Astrocyte (in vitro differentiated cells and primary cell): ENCODE measurements at regions not wholly inside any gene's neighbourhood (a gene's known extent, or its start where the extent isn't known, plus 50 kb on each side); places are given as distances from the start of the nearest gene placed in this dataset.

ENCODE experiments used
- DNase-seq: peaks from one replicate; pipeline ENCODE4 v3.0.0-alpha.2; 2010; ENCODE audit warnings: low read depth
- FAIRE-seq: peaks from 2 replicates; lab custom pipeline; 2011; peaks lifted over from hg19 to GRCh38; lab: Jason Lieb, UNC
- H2AFZ ChIP-seq: 2 replicates; pipeline ENCODE4 v1.6.0; 2012; ENCODE audit warnings: low read depth, low read length, inconsistent platforms
- H3K27ac ChIP-seq: 2 replicates; pipeline ENCODE4 v1.5.1; 2011; ENCODE audit warnings: low read depth, low read length, inconsistent platforms
- H3K27me3 ChIP-seq: 2 replicates; pipeline ENCODE4 v1.6.0; 2011; ENCODE audit warnings: low read length, inconsistent platforms; ENCODE audit not compliant: insufficient read depth
- H3K36me3 ChIP-seq: 2 replicates; pipeline ENCODE4 v1.5.1; 2011; ENCODE audit warnings: low read length, inconsistent platforms; ENCODE audit not compliant: insufficient read depth
- H3K4me1 ChIP-seq: 2 replicates; pipeline ENCODE4 v1.5.1; 2011; ENCODE audit warnings: low read length, inconsistent platforms; ENCODE audit not compliant: insufficient read depth
- H3K4me2 ChIP-seq: 2 replicates; pipeline ENCODE4 v1.6.0; 2012; ENCODE audit warnings: low read length, inconsistent platforms
- H3K4me3 ChIP-seq: 2 replicates; pipeline ENCODE4 v1.5.1; 2011; ENCODE audit warnings: low read depth, mild to moderate bottlenecking, low read length, inconsistent platforms; ENCODE audit not compliant: insufficient read depth
- H3K79me2 ChIP-seq: 2 replicates; pipeline ENCODE4 v1.6.0; 2012; ENCODE audit warnings: mild to moderate bottlenecking, low read length, inconsistent platforms; ENCODE audit not compliant: insufficient read depth
- H3K9ac ChIP-seq: 2 replicates; pipeline ENCODE4 v1.6.0; 2012; ENCODE audit warnings: mild to moderate bottlenecking, low read length, inconsistent platforms
- H3K9me3 ChIP-seq: 2 replicates; pipeline ENCODE4 v1.5.1; 2012; ENCODE audit warnings: low read depth, mild to moderate bottlenecking, low read length, inconsistent platforms; ENCODE audit not compliant: insufficient read depth
- H4K20me1 ChIP-seq: 2 replicates; pipeline ENCODE4 v1.6.0; 2012; ENCODE audit warnings: low read length, inconsistent platforms; ENCODE audit not compliant: insufficient read depth
- H3K27ac Mint-ChIP-seq: one replicate; pipeline ENCODE4 v1.8.0; 2021; ENCODE audit warnings: mild to moderate bottlenecking, mixed read lengths; ENCODE audit not compliant: unreplicated experiment
- H3K27me3 Mint-ChIP-seq: one replicate; pipeline ENCODE4 v1.8.0; 2021; ENCODE audit warnings: low read depth, mixed read lengths; ENCODE audit not compliant: unreplicated experiment
- H3K36me3 Mint-ChIP-seq: one replicate; pipeline ENCODE4 v1.8.0; 2021; ENCODE audit warnings: low read depth, mixed read lengths; ENCODE audit not compliant: unreplicated experiment
- H3K4me1 Mint-ChIP-seq: one replicate; pipeline ENCODE4 v1.8.0; 2021; ENCODE audit warnings: low read depth, mixed read lengths; ENCODE audit not compliant: unreplicated experiment
- H3K4me3 Mint-ChIP-seq: one replicate; pipeline ENCODE4 v1.8.0; 2021; ENCODE audit warnings: mild to moderate bottlenecking, moderate library complexity, mixed read lengths; ENCODE audit not compliant: unreplicated experiment
- H3K9me3 Mint-ChIP-seq: one replicate; pipeline ENCODE4 v1.8.0; 2021; ENCODE audit warnings: mild to moderate bottlenecking, mixed read lengths; ENCODE audit not compliant: unreplicated experiment
- EZH2 ChIP-seq: IDR thresholded peaks from 2 replicates; pipeline ENCODE4 v1.6.1; 2012; ENCODE audit warnings: mild to moderate bottlenecking, low read length, inconsistent platforms; ENCODE audit not compliant: insufficient read depth
- TF ChIP-seq, protein P1 (sequence below): IDR thresholded peaks from 2 replicates; pipeline ENCODE4 v1.5.1; 2011; ENCODE audit warnings: low read depth, mild to moderate bottlenecking, inconsistent platforms, low read length, moderate library complexity; ENCODE audit not compliant: insufficient read depth

- Histone ChIP-seq H3K79me2 (no peaks in the 10 kb centered on the region), H3K4me3 (no peak overlapping the region), H3K27ac (no peak overlapping the region), H2AFZ (no peak overlapping the region), H4K20me1 (no peaks in the 10 kb centered on the region), H3K9ac (no peak overlapping the region), H3K4me1 (no peaks in the 10 kb centered on the region), H3K9me3 (no peaks in the 10 kb centered on the region), H3K27me3 (no peaks in the 10 kb centered on the region), H3K4me2 (no peak overlapping the region), H3K36me3 (no peaks in the 10 kb centered on the region)
- Mint-ChIP-seq H3K9me3 (no peaks in the 10 kb centered on the region), H3K27ac (no peak overlapping the region), H3K4me1 (peaks cover 2% of the 10 kb centered on the region), H3K4me3 (no peak overlapping the region), H3K27me3 (no peaks in the 10 kb centered on the region), H3K36me3 (no peaks in the 10 kb centered on the region)
- FAIRE-seq = no peak
- TF ChIP-seq, protein P1, sequence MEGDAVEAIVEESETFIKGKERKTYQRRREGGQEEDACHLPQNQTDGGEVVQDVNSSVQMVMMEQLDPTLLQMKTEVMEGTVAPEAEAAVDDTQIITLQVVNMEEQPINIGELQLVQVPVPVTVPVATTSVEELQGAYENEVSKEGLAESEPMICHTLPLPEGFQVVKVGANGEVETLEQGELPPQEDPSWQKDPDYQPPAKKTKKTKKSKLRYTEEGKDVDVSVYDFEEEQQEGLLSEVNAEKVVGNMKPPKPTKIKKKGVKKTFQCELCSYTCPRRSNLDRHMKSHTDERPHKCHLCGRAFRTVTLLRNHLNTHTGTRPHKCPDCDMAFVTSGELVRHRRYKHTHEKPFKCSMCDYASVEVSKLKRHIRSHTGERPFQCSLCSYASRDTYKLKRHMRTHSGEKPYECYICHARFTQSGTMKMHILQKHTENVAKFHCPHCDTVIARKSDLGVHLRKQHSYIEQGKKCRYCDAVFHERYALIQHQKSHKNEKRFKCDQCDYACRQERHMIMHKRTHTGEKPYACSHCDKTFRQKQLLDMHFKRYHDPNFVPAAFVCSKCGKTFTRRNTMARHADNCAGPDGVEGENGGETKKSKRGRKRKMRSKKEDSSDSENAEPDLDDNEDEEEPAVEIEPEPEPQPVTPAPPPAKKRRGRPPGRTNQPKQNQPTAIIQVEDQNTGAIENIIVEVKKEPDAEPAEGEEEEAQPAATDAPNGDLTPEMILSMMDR = peak; percentile 34
- no peak for TF ChIP-seq EZH2
- peak; percentile 56 for DNase-seq
These were observed 511.1 kb downstream of the TENT5A start for GRCh38 chr6:81241126-81242041.

GRCh38 chr6:81238390-81238789, 514.1 kb downstream of the TENT5A start:
- H3K9me3 ChIP-seq = no peaks in the 10 kb centered on the region
- FAIRE-seq = no peak
- no peaks in the 10 kb centered on the region for H4K20me1 ChIP-seq
- H3K9me3 Mint-ChIP-seq = no peaks in the 10 kb centered on the region
- H3K27me3 ChIP-seq = no peaks in the 10 kb centered on the region
- H3K4me3 Mint-ChIP-seq = no peak overlapping the region
- H3K79me2 ChIP-seq = no peaks in the 10 kb centered on the region
- no peak overlapping the region for H3K4me3 ChIP-seq
- no peak overlapping the region for H2AFZ ChIP-seq
- TF ChIP-seq, protein P1 = no peak
- no peak for TF ChIP-seq EZH2
- no peak overlapping the region for H3K4me2 ChIP-seq
- H3K27ac Mint-ChIP-seq = no peak overlapping the region
- H3K36me3 ChIP-seq = no peaks in the 10 kb centered on the region
- no peaks in the 10 kb centered on the region for H3K27me3 Mint-ChIP-seq
- peaks cover 2% of the 10 kb centered on the region for H3K4me1 Mint-ChIP-seq
- DNase-seq = no peak
- H3K9ac ChIP-seq = no peak overlapping the region
- H3K36me3 Mint-ChIP-seq = no peaks in the 10 kb centered on the region
- H3K27ac ChIP-seq = no peak overlapping the region
- no peaks in the 10 kb centered on the region for H3K4me1 ChIP-seq

DNA sequence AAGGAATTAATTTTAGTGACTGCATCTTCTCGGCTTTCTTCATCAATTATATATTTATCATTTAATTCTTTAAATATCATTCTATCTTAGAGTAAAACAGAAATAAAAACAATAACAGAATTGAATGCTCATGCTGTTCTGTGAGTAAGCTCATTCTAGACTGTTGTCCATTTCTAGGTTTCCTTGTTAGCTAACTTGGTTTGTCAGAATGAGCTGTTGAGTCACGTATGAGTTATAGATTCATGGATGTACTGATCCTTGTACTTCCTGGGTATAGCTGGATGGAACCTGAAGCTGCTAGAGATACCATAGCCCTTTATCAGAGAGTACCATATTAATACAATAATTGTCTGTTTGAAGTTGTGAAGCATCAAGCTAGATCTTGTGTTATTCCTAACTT, 515.3 kb downstream of the TENT5A start:
- H4K20me1 ChIP-seq = no peaks in the 10 kb centered on the region
- no peak overlapping the region for H3K4me3 ChIP-seq
- FAIRE-seq (no peak), DNase-seq (no peak)
- no peaks in the 10 kb centered on the region for H3K79me2 ChIP-seq
- H3K36me3 ChIP-seq = no peaks in the 10 kb centered on the region
- no peak overlapping the region for H3K9ac ChIP-seq
- H3K4me1 ChIP-seq = no peaks in the 10 kb centered on the region
- no peaks in the 10 kb centered on the region for H3K9me3 ChIP-seq
- TF ChIP-seq, protein P1 = no peak
- no peak for TF ChIP-seq EZH2
- H2AFZ ChIP-seq = no peak overlapping the region
- Mint-ChIP-seq H3K4me1 (no peaks in the 10 kb centered on the region), H3K4me3 (no peak overlapping the region), H3K27ac (no peak overlapping the region), H3K36me3 (no peaks in the 10 kb centered on the region), H3K9me3 (no peaks in the 10 kb centered on the region), H3K27me3 (no peaks in the 10 kb centered on the region)
- H3K27ac ChIP-seq = no peak overlapping the region
- no peak overlapping the region for H3K4me2 ChIP-seq
- H3K27me3 ChIP-seq = no peaks in the 10 kb centered on the region
